MM.1S (cell line): ENCODE measurements at regions not wholly inside any gene's neighbourhood (a gene's known extent, or its start where the extent isn't known, plus 50 kb on each side); places are given as distances from the start of the nearest gene placed in this dataset.

Experiments used
- CTCF ChIP-seq: fragments of 300-600 bp; sonication (generic); IDR thresholded peaks from 2 replicates; pipeline ENCODE4 v1.5.1; 2016; ENCODE audit warnings: antibody characterized with exemption, low read length, mixed read lengths
- EZH2 ChIP-seq: fragments of 300-600 bp; sonication (generic); optimal IDR thresholded peaks from 2 replicates; pipeline ENCODE3; 2017; ENCODE audit warnings: low read depth, mild to moderate bottlenecking, antibody characterized with exemption, low read length, mixed read lengths
- EZH2phosphoT487 ChIP-seq: fragments of 300-600 bp; sonication (generic); IDR thresholded peaks from 2 replicates; pipeline ENCODE4 v1.6.1; 2018; ENCODE audit warnings: antibody characterized with exemption, low read length

GRCh38 chr5:98128271-98128670 is 645.2 kb upstream of the RGMB start:
- no peak for TF ChIP-seq EZH2phosphoT487
- TF ChIP-seq CTCF = no peak
- no peak for TF ChIP-seq EZH2
